ENCODE measurements at regions not wholly inside any gene's neighbourhood (a gene's known extent, or its start where the extent isn't known, plus 50 kb on each side); places are given as distances from the start of the nearest gene placed in this dataset.

GRCh38 chr1:83114136-83114834, 884.6 kb downstream of the TTLL7 start:
- DNase-seq, result no peak

DNA sequence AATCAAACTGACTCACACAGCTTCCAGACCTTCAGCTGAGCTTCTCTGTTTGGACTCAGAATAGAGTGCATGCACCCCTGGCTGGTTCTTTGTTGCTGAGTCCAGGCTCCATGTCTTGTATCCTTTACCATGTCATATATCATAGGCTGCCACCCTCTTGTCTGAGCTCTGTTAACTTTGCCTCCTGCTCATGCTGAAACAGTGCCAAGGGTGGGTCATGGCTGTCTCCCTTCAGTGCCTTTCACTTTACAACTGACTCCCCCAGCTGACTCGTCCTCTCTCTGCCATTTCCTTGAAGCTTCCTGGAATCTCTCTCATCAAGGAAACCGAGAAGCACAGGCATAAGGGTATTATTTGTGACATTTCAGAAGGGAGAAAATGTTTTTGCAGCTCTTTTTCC, 885.3 kb downstream of the TTLL7 start:
- DNase-seq, result no peak

- no peak for DNase-seq
Measured at GRCh38 chr1:83112248-83112885, 886.6 kb downstream of the TTLL7 start.

DNA sequence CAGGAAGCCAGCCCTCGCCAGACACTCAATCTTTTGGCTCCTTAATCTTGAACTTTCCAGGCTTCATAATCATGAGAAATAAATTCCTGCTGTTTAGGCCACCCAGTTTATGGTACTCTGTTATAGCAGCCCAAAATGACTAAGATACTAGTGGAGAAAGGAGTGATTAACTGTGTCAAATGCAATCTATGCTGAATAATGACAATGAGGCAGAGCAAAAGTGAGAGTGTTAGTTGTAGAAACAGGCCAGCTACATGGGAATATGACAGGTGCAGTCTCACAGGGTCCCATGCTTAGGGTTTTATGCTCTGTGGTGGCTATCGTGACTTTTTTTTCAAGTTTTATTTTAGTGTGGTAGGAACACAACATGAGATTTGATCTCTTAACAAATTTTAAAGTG, 888.8 kb downstream of the TTLL7 start:
- no peak for DNase-seq

GRCh38 chr1:83109692-83110091, 889.2 kb downstream of the TTLL7 start:
- no peak for DNase-seq

- no peak for DNase-seq
Measured at GRCh38 chr1:83104558-83104957, 894.4 kb downstream of the TTLL7 start.

GRCh38 chr1:83103341-83103740, 895.6 kb downstream of the TTLL7 start:
- DNase-seq, result no peak

DNA sequence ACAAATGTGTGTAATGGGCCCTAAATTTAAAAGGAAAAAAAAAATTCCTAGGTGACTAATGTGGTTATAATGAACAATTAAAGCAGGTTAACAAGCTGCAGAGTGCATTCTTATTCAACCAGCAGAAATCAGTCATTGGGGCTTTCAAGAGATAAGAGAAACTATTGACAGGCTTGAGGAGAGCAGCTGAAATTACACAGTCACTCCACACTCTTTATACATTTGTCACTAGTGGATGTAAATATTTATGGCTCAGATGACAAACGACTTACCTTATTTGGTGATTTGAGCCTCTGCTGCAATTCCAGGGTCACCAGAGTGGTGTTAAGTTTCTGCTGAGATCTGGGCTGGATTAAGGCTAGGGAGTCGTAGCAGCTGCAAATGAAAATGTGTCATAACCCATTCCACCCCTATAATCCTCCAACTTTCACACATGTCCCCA, 896.3 kb downstream of the TTLL7 start:
- DNase-seq, result no peak

- DNase-seq, result no peak
Measured at GRCh38 chr1:83101406-83101805, 897.5 kb downstream of the TTLL7 start.

GRCh38 chr1:83100133-83100532, 898.8 kb downstream of the TTLL7 start:
- no peak for DNase-seq

DNA sequence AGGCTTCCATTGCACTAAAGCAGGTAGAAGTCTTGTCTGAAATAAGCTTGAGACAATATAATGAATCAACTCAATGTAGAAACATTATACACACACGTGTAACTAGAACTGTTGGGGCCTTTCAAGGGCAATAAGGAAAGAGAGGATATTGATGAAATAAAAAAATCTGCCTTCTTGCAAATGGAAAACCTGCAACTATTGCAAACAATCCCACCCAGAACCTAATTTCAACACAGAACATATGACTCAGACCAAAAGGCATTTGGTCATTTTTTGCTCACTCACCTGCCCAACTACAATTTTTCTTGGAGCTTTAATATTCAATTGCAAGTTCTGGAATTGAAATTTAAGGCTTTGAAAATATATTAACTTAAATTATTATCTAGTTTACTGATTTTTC, 900.1 kb downstream of the TTLL7 start:
- DNase-seq, result no peak

GRCh38 chr1:83098131-83098530, 900.8 kb downstream of the TTLL7 start:
- DNase-seq, result no peak

DNA sequence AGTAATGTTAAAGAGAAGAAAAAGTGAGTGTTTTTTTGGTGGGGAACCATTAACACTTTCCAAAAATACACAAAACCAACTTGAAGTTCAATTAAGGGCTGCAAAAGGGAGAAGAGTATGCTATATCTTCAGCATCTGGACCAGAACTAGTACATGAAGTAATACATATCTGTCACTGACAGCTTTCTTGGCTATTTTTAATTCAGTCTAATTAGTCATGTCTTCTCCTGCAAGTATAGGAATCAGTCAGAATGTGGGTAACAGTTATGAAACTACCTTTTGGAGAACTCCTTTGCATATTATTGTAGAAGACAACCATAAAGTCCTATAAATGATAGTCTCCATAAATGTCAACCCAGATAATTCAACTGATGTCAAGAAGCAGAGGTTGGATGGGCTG, 901.2 kb downstream of the TTLL7 start:
- DNase-seq, result no peak

DNA sequence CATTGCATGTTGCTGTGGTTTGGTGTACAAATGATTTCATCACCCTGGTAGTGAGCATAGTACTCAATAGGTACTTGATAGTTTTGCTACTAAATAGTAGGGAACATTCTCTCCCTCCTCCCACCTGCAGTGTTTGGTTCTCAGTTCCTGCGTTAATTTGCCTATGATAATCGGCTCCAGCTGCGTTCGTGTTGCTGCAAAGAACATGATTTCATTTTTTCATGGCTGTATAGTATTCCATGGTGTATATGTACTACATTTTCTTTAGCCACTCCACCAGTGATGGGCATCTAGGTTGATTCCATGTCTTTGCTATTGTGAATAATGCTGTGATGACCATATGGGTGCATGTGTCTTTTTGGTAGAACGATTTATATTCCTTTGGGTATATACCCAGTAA, 903.4 kb downstream of the TTLL7 start:
- DNase-seq, result no peak

- DNase-seq, result no peak
Measured at GRCh38 chr1:83090195-83090594, 908.7 kb downstream of the TTLL7 start.

DNA sequence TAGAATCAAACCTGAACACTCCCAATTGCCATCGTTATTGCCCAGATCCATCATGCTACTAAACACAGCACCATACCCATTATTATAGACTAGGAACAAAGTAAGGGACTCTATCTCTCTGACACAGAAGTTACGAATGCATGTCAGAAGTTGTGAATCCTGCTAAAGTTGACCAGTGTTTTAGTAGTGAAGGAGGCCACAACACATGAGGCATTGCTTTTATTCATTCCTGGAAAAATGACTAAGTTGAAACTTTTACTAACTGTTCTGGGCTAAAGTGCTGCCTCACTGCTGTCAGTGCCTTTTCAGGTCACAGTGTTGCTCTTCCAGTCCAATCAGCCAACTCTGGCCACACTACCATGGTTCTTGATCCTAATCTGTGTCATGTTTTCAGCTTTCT, 911.1 kb downstream of the TTLL7 start:
- no peak for DNase-seq

GRCh38 chr1:83086986-83087512, 911.9 kb downstream of the TTLL7 start:
- no peak for DNase-seq

DNA sequence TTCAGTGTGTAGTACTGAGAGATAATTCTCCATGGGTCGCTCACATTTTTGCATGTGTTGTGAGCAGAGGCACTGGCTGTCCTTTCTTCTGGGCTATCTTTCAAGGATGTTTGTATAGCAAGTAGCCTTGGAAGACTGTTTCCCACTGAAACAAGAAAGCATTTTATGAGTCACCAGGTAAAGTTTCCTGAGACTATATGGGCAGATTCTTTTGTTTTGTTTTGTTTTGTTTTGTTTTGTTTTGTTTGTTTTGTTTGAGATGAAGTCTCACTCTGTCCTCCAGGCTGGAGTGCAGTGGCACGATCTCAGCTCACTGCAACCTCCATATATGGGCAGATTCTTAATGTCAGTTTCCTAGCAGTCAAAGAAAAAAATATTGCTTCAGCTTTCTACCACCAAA, 912.6 kb downstream of the TTLL7 start:
- DNase-seq, result no peak

- no peak for DNase-seq
Measured at GRCh38 chr1:83083589-83084224, 915.2 kb downstream of the TTLL7 start.

GRCh38 chr1:83077411-83077810, 921.5 kb downstream of the TTLL7 start:
- no peak for DNase-seq

GRCh38 chr1:83075107-83075506, 923.8 kb downstream of the TTLL7 start:
- no peak for DNase-seq

DNA sequence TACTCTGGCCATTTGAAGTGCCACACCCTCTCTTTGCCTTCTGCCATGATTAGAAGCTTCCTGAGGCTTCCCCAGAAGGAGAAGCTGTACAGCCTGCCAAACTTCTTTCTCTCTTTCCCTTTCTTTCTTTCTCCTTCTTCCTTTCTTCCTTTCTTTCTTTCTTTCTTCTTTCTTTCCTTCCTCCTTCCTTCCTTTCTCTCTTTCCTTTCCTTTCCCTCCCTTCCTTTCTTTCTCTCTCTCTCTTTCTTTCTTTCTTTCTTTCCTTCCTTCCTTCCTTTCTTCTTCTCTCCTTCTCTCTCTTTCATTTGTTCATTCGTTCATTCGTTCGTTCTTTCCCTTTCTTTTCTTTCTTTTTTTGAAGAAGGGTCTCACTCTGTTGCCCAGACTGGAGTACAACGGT, 931.0 kb downstream of the TTLL7 start:
- no peak for DNase-seq

- DNase-seq, result no peak
Measured at GRCh38 chr1:83065952-83066727, 932.8 kb downstream of the TTLL7 start.
